ENCODE measurements at regions not wholly inside any gene's neighbourhood (a gene's known extent, or its start where the extent isn't known, plus 50 kb on each side); places are given as distances from the start of the nearest gene placed in this dataset.

GRCh38 chr17:79676796-79677195 lies 53.9 kb upstream of the ENPP7 start:
- Mint-ChIP-seq H3K4me1 (peaks cover 5% of the 10 kb centered on the region; the same call in 1 of the 2 replicates), H3K27me3 (ENCODE audit: low read depth) (peaks cover 6% of the 10 kb centered on the region), H3K9me3 (peaks cover 18% of the 10 kb centered on the region), H3K4me3 (no peak overlapping the region), H3K36me3 (peaks cover 4% of the 10 kb centered on the region; the same call in 1 of the 2 replicates), H3K27ac (no peak overlapping the region)
- DNase-seq (ENCODE audit: low spot score): no peak
- no peak for ATAC-seq
- TF ChIP-seq ZNF671 (CRISPR knock-in tag; IDR thresholded peaks at IDR 0.05) (no peak), NFE2L1 (CRISPR knock-in tag; IDR thresholded peaks at IDR 0.05) (no peak)
- POLR2A ChIA-PET: no interaction called here
- CTCF ChIA-PET: no interaction called here

- Mint-ChIP-seq H3K9me3 (peaks cover 18% of the 10 kb centered on the region), H3K36me3 (peaks cover 4% of the 10 kb centered on the region; the same call in 1 of the 2 replicates), H3K4me1 (peaks cover 15% of the 10 kb centered on the region), H3K4me3 (no peak overlapping the region), H3K27ac (no peak overlapping the region), H3K27me3 (ENCODE audit: low read depth) (peaks cover 6% of the 10 kb centered on the region)
- TF ChIP-seq ZNF281 (CRISPR knock-in tag; IDR thresholded peaks at IDR 0.05): no peak
- TF ChIP-seq NR1H2 (CRISPR knock-in tag; IDR thresholded peaks at IDR 0.05): no peak
- no peak for TF ChIP-seq ZNF138 (CRISPR knock-in tag; conservative IDR thresholded peaks at IDR 0.05)
- TF ChIP-seq IRF1 (CRISPR knock-in tag; IDR thresholded peaks at IDR 0.05): no peak
- TF ChIP-seq MYBL2 (CRISPR knock-in tag; IDR thresholded peaks at IDR 0.05): no peak
- no peak for TF ChIP-seq HMGXB4 (CRISPR knock-in tag; IDR thresholded peaks at IDR 0.05)
- TF ChIP-seq ARID4B (CRISPR knock-in tag; IDR thresholded peaks at IDR 0.05; ENCODE audit: borderline replicate concordance): no peak
- TF ChIP-seq NR2C2 (CRISPR knock-in tag; IDR thresholded peaks at IDR 0.05): no peak
- no peak for TF ChIP-seq IRF2 (CRISPR knock-in tag; IDR thresholded peaks at IDR 0.05; ENCODE audit: borderline replicate concordance, low read depth)
- TF ChIP-seq SMAD3 (CRISPR knock-in tag; IDR thresholded peaks at IDR 0.05; ENCODE audit: borderline replicate concordance): no peak
- no peak for TF ChIP-seq SOX15 (CRISPR knock-in tag; IDR thresholded peaks at IDR 0.05)
- TF ChIP-seq GTF2I (CRISPR knock-in tag; conservative IDR thresholded peaks at IDR 0.05): no peak
- TF ChIP-seq ATF2 (CRISPR knock-in tag; IDR thresholded peaks at IDR 0.05; ENCODE audit: borderline replicate concordance, low read depth): no peak
- TF ChIP-seq ZSCAN18 (CRISPR knock-in tag; IDR thresholded peaks at IDR 0.05): no peak
- no peak for TF ChIP-seq PREB (CRISPR knock-in tag; IDR thresholded peaks at IDR 0.05; ENCODE audit: borderline replicate concordance)
- no peak for TF ChIP-seq JAZF1 (CRISPR knock-in tag; IDR thresholded peaks at IDR 0.05)
- TF ChIP-seq FOXJ3 (CRISPR knock-in tag; IDR thresholded peaks at IDR 0.05; ENCODE audit: borderline replicate concordance): no peak
- no peak for TF ChIP-seq CREM (CRISPR knock-in tag; IDR thresholded peaks at IDR 0.05)
- no peak for TF ChIP-seq RELA (CRISPR knock-in tag; IDR thresholded peaks at IDR 0.05; ENCODE audit: borderline replicate concordance)
- CTCF ChIA-PET: interaction anchor here (1.3 kb wide), 1 partner anchor 17 kb away, joined by 3 read pairs; no protein-coding TSS in a partner anchor
- DNase-seq (ENCODE audit: low spot score): no peak
- POLR2A ChIA-PET: no interaction called here
- no peak for ATAC-seq
Measured at GRCh38 chr17:79675413-79675725, 55.4 kb upstream of the ENPP7 start.

Data from WTC11 (cell line).